Limb (tissue), 2 donors: ENCODE measurements at regions not wholly inside any gene's neighbourhood (a gene's known extent, or its start where the extent isn't known, plus 50 kb on each side); places are given as distances from the start of the nearest gene placed in this dataset.

Experiments
- DNase-seq, 2 donors: peaks; one replicate each; pipeline ENCODE4 v3.0.0-alpha.2; 2016; ENCODE audit errors: extremely low spot score in 2 of 2

DNA sequence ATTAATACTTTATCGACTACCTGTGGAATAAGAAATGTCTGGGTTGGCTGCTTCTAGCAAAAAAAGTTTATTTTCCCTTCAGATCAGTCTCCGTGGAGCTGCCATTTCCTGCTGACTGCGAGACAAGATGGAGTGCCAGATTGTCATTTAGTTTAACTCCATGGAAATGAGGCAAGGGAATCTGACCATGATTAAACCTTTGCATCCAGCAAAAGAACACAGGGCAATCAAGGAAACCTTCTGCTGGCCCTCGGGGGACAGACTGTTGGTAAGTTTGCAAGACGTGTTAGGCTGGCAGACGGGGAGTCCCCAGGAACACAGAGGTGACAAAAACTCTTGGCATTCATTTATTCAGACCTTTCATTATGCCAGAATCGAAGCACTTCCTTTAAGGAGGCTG lies 52.2 kb upstream of the SPACA1 start:
- DNase-seq = no peak

DNA sequence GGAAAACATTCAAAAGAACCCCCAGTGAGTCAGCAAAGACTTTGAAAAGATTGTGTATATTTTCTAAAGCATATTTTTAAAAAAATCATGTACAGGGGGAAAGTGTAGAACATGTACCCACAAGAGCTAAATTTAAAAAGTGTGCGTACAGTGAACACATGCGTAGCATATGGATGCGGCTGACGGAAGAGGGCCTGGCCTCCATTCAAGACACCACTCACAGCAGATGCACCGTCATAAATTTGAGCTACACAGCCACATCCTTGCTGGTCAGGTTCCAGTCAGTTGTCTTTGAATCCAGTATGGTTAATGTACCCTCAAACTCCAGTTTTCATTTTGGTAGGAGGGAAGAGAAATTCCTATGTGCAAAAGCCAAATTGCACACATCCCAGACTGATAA lies 54.3 kb upstream of the SPACA1 start:
- peak in 1 of 2 donors; percentile 22 for DNase-seq

DNA sequence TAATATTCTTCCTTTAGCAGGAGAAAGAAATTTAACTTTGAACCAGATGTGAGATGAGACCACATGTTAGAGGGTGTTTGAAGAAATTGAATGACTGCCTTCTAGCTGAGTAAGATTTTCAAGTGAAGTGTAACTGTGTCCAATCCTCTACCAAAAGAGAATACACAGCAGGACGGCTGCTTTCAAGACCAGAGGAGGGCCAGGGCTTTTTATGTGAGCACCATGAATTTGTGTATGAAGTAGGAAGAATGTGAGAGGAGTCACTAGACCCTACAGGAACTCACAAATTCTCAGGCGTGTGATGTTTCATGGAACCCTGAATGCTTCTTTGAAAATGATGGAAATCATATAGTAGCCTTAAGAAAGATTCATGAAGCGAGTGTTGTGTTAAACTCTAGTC lies 56.8 kb upstream of the SPACA1 start:
- DNase-seq = no peak

DNA sequence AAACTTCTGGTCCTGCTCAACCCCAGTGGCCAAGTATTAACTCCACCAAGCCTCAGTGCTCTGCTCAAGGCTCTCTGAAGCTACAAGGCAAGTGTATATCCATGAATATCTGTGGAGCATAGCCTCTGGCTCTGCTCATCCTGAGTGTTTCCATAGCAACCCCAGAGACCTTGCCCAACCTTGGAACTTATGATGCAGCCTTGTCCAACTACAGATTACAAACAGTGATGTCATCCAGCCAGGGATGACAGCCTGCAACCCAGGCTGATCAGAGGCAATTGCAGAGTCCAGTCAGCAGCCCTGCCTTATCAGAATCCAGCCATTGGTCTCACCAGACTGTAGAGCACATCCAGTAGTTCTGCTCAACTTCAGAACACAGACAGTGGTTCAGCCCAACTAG lies 65.5 kb upstream of the SPACA1 start:
- no peak for DNase-seq

DNA sequence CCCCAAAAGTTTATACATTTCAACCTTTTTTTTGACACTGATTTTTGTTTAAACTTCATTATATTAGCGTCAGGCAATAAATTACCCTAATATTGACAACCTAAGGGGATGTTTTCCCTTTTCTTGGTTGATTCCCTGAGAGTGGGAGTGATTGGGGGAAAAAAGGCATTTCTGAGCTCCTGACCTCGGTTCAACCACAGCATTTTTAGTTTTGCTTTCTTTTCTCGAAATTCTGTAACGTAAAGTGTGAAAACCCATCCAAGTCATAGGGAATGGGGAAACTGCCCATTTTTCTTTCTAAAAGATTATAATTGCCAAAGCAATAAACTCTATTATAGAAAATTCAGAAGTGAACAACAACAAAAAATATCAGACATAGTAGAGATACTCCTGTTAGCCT lies 67.9 kb upstream of the SPACA1 start:
- DNase-seq = no peak

DNA sequence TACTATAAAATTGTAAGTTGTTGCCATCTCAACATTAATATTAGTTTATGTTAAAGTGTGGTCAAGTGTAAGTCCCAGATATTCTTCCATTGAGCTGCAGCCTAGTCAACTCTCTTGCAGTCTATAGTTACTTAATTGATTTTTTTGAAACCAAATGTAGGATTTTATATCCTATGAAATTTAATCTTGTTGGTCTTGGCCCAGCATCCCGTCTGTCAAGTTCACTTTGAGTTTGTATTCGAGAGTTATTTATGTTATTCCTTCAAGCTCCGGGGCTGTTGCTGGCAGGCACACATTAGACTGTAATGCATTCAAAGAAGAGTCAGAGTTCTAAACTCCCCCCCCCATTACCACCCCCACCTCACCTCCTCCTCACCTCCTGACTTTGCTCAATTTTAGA lies 71.0 kb upstream of the SPACA1 start:
- DNase-seq = no peak

DNA sequence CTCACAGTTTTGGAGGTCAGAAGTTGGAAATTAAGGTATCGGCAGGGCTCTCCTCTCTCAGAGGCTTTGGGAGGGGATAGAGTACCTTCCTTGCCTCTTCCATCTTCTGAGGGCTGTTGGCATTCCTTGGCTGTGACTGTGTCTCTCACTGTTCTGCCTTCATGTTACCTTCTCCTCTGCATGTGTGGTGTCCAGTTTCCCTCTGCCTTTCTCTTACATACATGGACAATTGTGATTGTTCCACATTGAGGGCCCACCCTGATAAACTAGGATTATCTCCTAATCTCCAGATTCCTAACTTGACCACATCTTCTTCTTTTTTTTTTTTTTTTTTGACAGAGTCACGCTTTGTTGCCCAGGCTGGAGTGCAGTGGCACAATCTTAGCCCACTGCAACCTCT lies 72.1 kb upstream of the SPACA1 start:
- DNase-seq = no peak

DNA sequence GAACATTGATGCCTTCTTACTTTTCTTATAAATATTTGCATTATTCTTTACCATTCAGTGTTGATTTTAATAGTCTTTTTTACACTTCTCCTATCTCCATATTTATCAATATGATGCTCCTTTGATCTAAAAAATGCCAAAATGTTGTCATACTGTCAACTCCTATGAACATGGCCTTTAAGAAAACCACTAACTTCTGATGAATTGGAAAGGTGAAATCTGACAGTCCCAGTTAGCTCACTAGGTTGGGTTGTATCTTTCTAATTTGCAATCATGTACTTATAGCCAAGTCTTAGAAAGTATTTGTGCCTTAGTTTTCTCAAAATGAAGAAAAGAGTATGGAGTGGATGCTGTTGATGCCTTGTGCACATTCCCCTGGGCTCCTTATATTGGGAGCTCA lies 75.4 kb upstream of the SPACA1 start:
- DNase-seq = no peak

DNA sequence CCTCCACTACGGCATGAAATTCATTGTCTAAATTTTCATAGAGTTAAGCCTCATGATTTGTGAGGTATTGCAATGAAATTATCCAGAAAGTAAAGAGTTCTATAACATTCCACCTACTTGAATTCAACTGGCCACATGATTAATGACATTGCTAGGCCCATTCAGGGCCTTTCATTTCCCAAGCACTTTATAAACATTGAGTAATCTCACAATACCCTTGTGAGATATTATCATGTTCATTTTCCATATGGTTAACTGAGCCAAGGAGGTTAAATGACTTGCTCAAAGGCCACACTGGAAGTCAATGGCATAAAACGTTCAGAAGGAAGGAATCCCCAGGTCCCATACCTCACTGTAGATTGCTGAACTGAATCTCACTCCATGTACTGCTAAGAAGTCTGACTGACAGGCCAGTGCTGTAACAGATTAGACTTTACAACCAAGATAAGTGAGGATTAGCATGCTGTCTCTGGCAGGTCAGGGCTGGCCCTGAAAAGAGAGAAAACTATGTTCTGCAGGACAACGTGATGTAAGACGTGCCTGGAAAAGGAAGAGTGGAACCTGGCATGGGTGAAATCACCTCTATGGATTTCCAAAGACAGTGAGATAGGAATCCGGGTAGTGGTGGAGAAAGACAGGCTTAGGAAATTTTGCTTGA lies 75.9 kb upstream of the SPACA1 start:
- no peak for DNase-seq

DNA sequence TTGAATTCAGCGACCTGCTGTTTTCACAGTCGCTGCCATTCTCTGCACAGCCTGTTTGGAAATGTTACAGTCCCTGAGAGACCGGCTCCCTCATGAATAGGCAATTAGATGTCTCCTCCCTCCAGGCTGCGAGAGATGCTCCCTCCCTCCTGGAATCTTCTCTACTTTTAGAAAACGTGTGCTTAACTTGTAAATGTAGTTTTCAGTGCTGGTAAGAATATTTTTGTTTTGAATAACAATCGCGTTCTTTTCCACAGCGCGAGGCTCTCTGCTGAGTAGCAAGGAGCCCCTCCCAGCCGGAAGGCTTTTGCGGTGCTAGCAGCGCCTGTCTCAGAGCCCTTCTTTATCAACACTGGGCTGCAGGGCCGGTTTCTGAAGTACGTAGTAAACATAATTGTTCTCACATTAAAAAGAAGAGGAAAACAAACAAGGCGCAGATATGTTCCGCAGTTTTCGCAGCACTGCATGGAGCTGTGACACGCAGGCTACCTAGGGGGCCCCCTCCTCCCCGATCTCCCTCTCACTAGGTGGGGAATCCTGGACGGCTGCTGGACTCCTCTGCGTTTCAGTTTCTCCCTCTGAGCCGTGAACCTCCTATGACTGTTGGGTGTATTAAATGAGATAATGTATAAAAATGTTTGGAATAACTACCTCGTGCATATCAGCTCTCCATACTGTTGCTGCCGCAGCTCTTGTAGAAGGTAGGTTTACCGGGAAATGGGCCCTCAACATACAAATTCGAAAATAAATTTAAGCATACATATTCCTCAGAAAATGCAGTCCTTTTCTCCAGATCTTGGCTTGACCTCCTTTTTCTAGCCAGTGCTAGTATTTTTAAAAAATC lies 79.0 kb upstream of the SPACA1 start:
- peak in 1 of 2 donors; percentile 42 for DNase-seq

DNA sequence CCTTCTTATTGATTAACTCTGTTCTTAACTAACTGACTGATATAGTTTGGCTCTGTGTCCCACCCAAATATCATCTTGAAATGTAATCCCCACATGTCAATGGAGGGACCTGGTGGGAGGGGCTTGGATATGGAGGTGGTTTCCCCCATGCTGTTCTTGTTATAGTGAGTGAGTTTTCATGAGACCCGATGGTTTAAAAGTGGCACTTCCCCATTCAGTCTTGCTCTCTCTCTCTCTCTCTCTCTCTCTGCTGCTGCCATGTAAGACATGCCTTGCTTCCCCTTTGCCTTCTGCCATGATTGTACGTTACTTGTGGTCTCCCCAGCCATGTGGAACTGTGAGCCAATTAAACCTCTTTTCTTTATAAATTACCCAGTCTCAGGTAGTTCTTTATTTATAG lies 81.8 kb upstream of the SPACA1 start:
- DNase-seq = no peak

DNA sequence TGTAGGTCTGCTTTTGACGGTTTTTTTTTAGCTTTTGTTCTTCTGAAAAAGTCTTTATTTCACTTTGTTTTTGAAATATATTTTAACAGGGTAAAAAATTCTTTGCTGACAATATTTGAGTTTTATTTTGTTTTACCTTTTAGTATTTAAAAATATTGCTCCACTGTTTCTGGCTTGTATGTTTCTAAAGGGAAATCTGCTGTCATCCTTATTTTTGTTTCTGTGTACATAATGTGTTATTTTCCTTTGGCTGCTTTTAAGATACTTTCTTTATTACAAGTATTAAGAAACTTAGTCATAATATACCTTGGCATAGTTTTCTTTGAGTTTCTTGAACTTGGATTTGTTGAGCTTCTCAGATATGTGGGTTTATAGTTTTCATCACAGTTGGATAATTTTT lies 88.6 kb upstream of the SPACA1 start:
- DNase-seq = no peak

DNA sequence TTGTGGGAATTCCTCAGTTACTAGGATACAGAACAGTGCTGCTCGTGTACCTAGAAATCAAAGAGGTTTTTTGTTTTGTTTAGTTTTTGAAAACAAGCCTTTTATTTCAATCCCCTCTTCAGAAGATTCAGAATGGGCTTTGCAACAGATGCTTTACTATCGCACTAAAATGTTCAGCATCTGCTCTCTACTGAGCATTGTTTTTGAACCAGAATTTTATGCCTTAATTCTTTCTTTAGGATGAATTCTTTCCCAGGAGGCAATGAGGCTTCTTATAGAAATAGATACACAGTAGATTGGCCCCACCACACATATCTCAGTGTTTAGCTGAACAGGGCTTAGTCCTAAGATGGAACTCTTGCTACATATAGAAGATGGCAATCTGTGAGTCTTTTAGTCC lies 95.9 kb upstream of the SPACA1 start:
- no peak for DNase-seq

DNA sequence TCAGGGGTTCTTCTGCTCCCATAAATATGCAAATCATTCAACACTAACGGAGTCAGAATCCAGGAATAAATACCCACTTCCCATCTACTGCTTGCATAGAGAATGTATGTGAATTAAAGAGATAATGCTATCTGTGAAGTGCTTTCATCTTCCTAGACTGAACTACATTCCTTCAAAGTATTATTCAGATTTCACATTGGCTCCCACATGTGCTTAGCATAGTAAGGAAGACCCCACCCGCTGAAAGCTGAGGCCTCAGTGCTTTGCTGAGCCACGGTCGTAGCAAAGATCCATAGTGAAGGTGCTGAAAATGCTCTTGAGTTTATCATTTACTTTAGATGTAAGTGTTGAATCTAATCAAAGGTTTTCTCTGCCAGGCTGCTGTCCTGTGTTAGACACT lies 97.0 kb upstream of the SPACA1 start:
- no peak for DNase-seq

DNA sequence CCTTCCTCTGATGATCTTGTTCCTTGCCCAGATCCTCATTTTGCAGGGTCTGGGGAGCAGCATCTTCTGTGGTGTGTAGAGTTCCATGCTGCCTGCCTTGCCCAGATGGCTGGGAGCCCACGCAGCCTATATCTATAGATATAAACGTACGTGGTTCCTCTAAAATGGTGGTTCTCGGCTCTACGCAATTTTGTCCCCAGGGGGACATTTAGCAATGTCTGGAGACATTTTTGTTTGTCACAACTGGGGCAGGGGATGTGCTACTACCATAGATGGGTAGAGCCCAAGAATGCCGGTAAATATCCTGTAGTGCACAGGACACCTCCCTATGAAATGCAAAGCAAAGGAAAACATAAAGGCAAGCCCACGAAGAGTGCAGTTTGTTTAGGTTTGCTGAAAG lies 98.4 kb upstream of the SPACA1 start:
- no peak for DNase-seq

DNA sequence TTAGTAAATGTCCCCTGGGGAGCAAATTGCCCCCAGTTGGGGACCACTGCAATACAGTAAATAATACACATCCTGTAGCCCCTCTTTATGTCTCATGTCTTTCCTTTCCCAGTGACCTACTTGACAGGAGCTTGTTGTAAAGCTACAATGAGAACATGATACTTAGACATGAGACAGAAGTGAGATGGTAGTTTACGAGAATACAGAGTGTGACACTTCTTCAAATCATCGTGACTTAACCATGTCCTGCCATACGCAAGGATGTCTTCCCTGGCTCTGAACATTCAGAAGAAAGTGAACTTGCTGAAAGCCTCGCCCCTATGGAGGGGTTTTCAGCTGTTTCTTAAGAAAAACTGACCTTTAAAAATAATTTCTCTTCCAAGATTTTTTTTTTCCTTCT lies 101.0 kb upstream of the SPACA1 start:
- DNase-seq = no peak

DNA sequence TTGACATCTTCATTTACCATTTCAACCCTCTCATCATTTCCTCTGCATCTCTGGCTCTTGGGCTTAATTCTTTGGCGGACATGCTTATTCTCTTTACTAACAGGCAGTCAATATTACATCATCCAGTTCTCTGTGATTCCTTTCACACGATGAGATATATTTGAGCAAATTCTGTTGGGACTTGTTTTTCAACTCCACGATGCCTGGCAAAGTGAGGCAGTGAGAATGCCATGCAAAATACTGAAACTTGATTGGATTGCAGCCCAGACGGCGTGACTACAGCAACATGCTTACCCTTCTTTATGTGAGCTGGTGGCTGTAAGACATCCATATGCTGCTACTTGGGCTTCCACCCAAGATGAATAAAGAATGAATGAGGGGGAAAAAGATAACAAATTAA lies 101.7 kb upstream of the SPACA1 start:
- no peak for DNase-seq

DNA sequence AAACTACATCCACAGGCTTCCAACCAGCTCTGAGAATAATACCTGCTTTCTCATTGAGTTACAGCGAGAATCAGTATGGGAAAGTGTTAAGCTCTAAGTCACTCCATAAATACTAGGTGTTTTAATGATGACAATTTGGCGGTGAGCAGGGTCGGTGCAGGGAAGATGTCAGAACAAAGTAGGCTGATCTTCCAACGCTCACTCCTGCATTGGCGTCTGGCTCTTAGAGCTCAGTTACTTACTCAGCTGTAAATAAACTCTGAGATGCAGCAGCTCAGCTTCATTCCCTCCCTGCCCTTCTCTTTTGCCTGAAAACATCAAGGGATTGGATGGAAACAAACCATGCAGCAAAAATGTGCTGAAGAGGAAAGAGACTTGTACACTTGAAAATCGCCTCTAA lies 102.5 kb upstream of the SPACA1 start:
- DNase-seq = no peak

DNA sequence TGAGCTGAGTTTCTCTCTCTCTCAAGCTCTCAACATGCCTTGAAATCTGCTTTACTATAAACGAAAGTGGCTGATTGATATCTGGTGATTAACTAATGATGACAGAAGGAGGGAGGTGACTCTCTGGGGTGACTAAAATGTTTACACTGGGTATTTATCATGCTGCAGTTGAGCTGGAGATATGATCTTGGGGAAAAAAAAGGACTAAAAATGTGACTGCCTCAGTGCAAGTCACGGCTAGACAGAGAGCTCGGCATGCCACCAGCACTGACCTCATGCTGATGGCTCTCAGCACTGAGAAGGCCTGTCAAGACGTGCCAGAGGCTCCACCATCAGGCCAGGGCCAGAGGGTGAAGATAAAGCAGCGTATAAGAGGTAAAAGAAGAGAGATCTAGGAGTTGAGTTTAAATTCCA lies 103.1 kb upstream of the SPACA1 start:
- DNase-seq = peak; percentile 55 to 71

DNA sequence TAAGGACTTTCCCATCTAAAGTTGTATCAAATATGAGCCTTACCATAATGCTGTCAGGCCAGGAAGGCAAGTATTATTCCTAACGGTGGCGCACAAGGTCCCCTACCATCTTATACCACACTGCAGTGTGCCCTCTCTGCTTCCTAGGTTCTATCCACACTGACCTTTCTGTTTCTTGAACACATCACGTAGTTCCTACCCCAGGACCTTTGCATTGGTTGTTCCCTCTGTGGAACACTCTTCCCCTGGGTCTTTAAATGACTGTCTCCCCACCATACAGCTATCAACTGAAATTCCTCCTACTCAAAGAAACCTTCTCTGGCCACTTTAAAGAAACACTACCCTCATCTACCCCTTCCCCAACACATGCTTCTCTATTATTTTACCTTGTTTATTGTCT lies 104.5 kb upstream of the SPACA1 start:
- DNase-seq = no peak

DNA sequence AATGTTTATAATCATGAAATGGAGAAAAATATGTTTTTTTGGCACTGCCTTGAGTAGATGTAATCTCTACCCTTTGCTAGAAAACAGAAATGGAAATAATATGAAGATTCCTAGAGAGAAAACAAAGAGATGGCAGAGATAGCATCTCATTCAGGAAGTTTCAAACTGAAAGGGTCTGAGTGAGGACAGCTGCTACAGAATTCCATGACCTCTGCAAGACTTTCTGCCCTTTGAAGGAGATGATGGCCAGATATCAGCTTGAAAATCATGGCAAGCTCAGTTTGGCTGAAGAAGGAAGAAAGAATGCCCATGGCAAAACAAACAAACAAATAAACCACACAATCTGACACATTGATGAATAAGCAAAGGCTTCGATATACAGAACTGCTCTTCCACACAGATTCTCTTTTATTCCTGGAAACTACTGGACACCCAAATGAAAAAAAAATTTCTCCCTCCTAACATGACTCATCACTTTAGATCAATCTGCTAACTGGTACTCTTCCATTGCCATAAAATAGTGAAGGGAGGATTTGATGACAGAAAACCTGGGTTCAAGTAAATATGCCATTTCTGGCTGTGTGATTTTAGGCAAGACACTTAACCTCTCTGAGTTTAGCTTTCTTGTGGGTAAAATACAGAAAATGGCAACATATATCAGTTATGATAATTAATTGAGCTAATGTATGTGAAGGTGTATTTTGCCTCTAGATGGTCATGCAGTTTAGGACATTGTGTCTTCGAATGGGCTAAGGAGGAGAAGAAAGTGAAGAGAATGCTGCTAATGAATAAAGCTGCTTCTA lies 105.9 kb upstream of the SPACA1 start:
- DNase-seq = no peak

DNA sequence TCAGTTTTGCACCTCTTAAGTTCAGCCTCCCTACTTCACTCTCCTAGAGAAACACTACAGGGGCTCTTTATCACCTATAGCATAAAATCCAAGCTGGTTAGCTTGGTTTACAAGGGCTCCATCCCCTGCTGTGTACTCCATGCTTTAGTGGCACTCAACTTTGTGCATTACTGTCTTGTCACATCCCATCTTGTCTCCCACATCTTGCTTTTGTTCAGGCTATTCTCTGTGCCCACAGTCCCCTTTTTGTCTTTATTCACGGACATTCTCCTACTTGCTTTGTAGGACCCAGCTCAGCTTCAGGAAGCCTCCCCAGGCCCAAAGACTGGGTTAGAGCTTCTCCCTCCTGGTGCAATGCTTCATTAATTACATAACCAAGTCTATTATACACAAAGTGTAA lies 107.9 kb upstream of the SPACA1 start:
- DNase-seq = no peak
